NT2/D1 (cell line): ENCODE measurements at regions not wholly inside any gene's neighbourhood (a gene's known extent, or its start where the extent isn't known, plus 50 kb on each side); places are given as distances from the start of the nearest gene placed in this dataset.
"Not testable (repeated sequence)": the region's sequence is repeated elsewhere in the genome, so short reads cannot be mapped to it uniquely, and the experiment has no call there.

Experiments used
- DNase-seq: peaks from one replicate; pipeline ENCODE4 v3.0.0-alpha.2; 2011; ENCODE audit warnings: low read depth, low spot score
- H3K27me3 ChIP-seq: 2 replicates; pipeline ENCODE4 v1.6.0; 2011; ENCODE audit warnings: mild to moderate bottlenecking; ENCODE audit not compliant: insufficient read length, insufficient read depth
- H3K36me3 ChIP-seq: 2 replicates; pipeline ENCODE4 v1.6.1; 2011; ENCODE audit warnings: mild to moderate bottlenecking, low read length, mixed read lengths; ENCODE audit not compliant: insufficient read depth, insufficient read length
- H3K4me1 ChIP-seq: 2 replicates; pipeline ENCODE4 v1.5.1; 2011; ENCODE audit not compliant: insufficient read depth, insufficient read length
- H3K4me3 ChIP-seq: 2 replicates; pipeline ENCODE4 v1.5.1; 2011; ENCODE audit warnings: low read depth; ENCODE audit not compliant: insufficient read length
- H3K9ac ChIP-seq: 2 replicates; pipeline ENCODE4 v1.6.0; 2011; ENCODE audit warnings: low read depth; ENCODE audit not compliant: insufficient read length
- H3K9me3 ChIP-seq: 2 replicates; pipeline ENCODE4 v1.5.1; 2011; ENCODE audit warnings: mild to moderate bottlenecking, low read length; ENCODE audit not compliant: insufficient read depth
- SUZ12 ChIP-seq: IDR thresholded peaks from 2 replicates; pipeline ENCODE4 v1.6.1; 2011; ENCODE audit not compliant: insufficient read length, insufficient read depth; ENCODE audit errors: extremely low read depth
- YY1 ChIP-seq: IDR thresholded peaks from 2 replicates; pipeline ENCODE4 v1.6.1; 2011; ENCODE audit not compliant: insufficient read length, insufficient read depth
- ZNF274 ChIP-seq: IDR thresholded peaks from 2 replicates; pipeline ENCODE4 v1.6.1; 2011; ENCODE audit warnings: mild to moderate bottlenecking, low read depth, low read length

- TF ChIP-seq SUZ12 (no peak), YY1 (no peak), ZNF274 (no peak)
- Histone ChIP-seq H3K27me3 (no peaks in the 10 kb centered on the region), H3K9me3 (no peaks in the 10 kb centered on the region), H3K36me3 (no peaks in the 10 kb centered on the region), H3K4me3 (no peak overlapping the region), H3K9ac (no peak overlapping the region), H3K4me1 (no peaks in the 10 kb centered on the region)
- peak; percentile 38 for DNase-seq
Observed at GRCh38 chr6:27720607-27721580, 191.3 kb downstream of the OR2B2 start.

DNA sequence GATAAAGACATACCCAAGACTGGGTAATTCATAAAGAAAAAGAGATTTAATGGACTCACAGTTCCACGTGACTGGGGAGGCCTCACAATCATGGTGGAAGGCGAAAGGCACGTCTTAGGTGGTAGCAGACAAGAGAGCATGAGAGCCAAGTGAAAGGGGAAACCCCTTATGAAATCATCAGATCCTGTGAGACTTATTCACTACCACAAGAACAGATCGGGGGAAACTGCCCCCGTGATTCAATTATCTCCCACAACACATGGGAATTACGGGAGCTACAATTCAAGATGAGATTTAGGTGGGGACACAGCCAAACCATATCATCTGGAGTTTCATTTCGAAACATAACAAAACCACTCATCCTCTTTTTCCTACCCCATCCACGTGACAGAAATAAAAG lies 193.2 kb downstream of the OR2B2 start:
- H3K9me3 ChIP-seq, H3K36me3 ChIP-seq, DNase-seq, H3K4me3 ChIP-seq, H3K4me1 ChIP-seq, H3K9ac ChIP-seq, H3K27me3 ChIP-seq: not testable (repeated sequence)

GRCh38 chr6:27706431-27706830 lies 205.8 kb downstream of the OR2B2 start:
- Histone ChIP-seq H3K27me3 (no peaks in the 10 kb centered on the region), H3K4me3 (no peak overlapping the region), H3K4me1 (no peaks in the 10 kb centered on the region), H3K9ac (no peak overlapping the region), H3K36me3 (peaks cover 26% of the 10 kb centered on the region), H3K9me3 (no peaks in the 10 kb centered on the region)
- no peak for TF ChIP-seq YY1
- TF ChIP-seq ZNF274, result no peak
- no peak for TF ChIP-seq SUZ12
- no peak for DNase-seq

GRCh38 chr6:27700337-27700736 lies 211.9 kb downstream of the OR2B2 start:
- TF ChIP-seq YY1 (no peak), SUZ12 (no peak), ZNF274 (no peak)
- H3K4me1 ChIP-seq, result no peaks in the 10 kb centered on the region
- no peak overlapping the region for H3K4me3 ChIP-seq
- H3K9me3 ChIP-seq, result no peaks in the 10 kb centered on the region
- H3K9ac ChIP-seq, result no peak overlapping the region
- H3K27me3 ChIP-seq, result no peaks in the 10 kb centered on the region
- H3K36me3 ChIP-seq, result peaks cover 22% of the 10 kb centered on the region
- DNase-seq, result no peak

GRCh38 chr6:27694547-27694874 lies 217.7 kb downstream of the OR2B2 start:
- Histone ChIP-seq H3K27me3 (no peaks in the 10 kb centered on the region), H3K36me3 (peaks cover under 1% of the 10 kb centered on the region), H3K4me1 (no peaks in the 10 kb centered on the region), H3K9me3 (no peaks in the 10 kb centered on the region), H3K4me3 (peak overlapping the region; percentile 77), H3K9ac (peak overlapping the region; percentile 85)
- no peak for TF ChIP-seq SUZ12
- TF ChIP-seq ZNF274, result no peak
- TF ChIP-seq YY1, result no peak
- no peak for DNase-seq

GRCh38 chr6:27693766-27694546 lies 218.2 kb downstream of the OR2B2 start:
- DNase-seq, result no peak
- Histone ChIP-seq H3K4me3 (peak overlapping the region; percentile 77), H3K9me3 (no peaks in the 10 kb centered on the region), H3K9ac (peak overlapping the region; percentile 85), H3K27me3 (no peaks in the 10 kb centered on the region), H3K4me1 (no peaks in the 10 kb centered on the region), H3K36me3 (no peaks in the 10 kb centered on the region)
- no peak for TF ChIP-seq SUZ12
- no peak for TF ChIP-seq YY1
- no peak for TF ChIP-seq ZNF274

DNA sequence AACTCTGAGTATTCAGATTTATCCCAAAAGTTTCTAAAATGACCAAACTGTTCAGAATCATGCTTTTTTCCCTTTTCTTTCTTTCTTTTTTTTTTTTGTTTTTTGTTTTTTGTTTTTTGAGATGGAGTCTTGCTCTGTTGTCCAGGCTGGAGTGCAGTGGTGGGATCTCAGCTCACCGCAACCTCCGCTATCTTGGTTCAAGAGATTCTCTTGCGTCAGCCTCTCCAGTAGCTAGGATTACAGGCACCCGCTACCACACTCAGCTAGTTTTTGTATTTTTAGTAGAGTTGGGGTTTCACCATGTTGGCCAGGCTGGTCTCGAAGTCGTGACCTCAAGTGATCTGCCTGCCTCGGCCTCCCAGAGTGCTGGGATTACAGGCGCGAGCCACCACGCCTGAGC lies 219.2 kb upstream of the ZNF184 start:
- not testable (repeated sequence) for H3K9me3 ChIP-seq, H3K4me1 ChIP-seq, DNase-seq, H3K9ac ChIP-seq, H3K4me3 ChIP-seq, H3K27me3 ChIP-seq, H3K36me3 ChIP-seq
